ENCODE measurements at regions not wholly inside any gene's neighbourhood (a gene's known extent, or its start where the extent isn't known, plus 50 kb on each side); places are given as distances from the start of the nearest gene placed in this dataset.

GRCh38 chr2:146131785-146132184, 1611.9 kb upstream of the ZEB2 start:
- TF ChIP-seq CTCF (IDR thresholded peaks at IDR 0.05; ENCODE audit: insufficient read depth, low read length) (no peak), REST (IDR thresholded peaks at IDR 0.05; ENCODE audit: insufficient replicate concordance, low read depth) (no peak)

All from HL-60 (cell line).